Cardiac fibroblast (primary cell): ENCODE measurements at regions not wholly inside any gene's neighbourhood (a gene's known extent, or its start where the extent isn't known, plus 50 kb on each side); places are given as distances from the start of the nearest gene placed in this dataset.
A peak's percentile ranks its signal among the peaks of the same experiment; 100 is the strongest.

Source experiments
- DNase-seq, 2 donors: peaks; one replicate each; pipeline versions ENCODE4 v3.0.0 to v3.0.0-alpha.2; 2010; ENCODE audit warnings: low read depth in 2 of 2
- H3K4me3 ChIP-seq, 2 donors: replicated peaks in 1 of 2; 1 replicate in 1 of 2; 2 replicates in 1 of 2; pipeline ENCODE4 v1.5.1; 2011; ENCODE audit warnings: low read depth in 2 of 2, low read length in 2 of 2, mild to moderate bottlenecking in 2 of 2, moderate library complexity in 1 of 2
- TF ChIP-seq, protein P1 (sequence below): IDR thresholded peaks from one replicate; pipeline ENCODE4 v1.5.1; 2011; ENCODE audit warnings: low read depth, mild to moderate bottlenecking, low read length, inconsistent platforms

DNA sequence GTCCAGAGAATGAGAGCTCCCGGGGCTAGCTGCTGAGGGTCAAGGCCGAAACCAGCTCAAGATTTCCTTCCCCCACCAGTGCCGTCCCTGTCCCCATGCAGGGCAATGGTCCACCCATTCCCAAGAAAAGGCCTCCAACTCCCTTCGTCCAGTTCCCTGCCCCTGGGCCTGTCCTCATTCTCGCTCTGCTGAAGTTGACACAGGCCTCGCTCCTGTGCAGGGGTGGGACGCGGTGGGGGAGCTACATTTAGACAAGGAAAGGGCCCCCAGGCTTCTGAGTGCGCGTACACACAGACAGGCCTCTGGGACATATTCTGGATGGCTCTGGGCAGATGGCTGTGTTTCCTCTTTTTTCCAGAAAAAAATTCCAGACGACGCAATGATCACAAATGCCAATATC lies 188.3 kb downstream of the ETS2 start:
- TF ChIP-seq, protein P1, sequence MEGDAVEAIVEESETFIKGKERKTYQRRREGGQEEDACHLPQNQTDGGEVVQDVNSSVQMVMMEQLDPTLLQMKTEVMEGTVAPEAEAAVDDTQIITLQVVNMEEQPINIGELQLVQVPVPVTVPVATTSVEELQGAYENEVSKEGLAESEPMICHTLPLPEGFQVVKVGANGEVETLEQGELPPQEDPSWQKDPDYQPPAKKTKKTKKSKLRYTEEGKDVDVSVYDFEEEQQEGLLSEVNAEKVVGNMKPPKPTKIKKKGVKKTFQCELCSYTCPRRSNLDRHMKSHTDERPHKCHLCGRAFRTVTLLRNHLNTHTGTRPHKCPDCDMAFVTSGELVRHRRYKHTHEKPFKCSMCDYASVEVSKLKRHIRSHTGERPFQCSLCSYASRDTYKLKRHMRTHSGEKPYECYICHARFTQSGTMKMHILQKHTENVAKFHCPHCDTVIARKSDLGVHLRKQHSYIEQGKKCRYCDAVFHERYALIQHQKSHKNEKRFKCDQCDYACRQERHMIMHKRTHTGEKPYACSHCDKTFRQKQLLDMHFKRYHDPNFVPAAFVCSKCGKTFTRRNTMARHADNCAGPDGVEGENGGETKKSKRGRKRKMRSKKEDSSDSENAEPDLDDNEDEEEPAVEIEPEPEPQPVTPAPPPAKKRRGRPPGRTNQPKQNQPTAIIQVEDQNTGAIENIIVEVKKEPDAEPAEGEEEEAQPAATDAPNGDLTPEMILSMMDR, result no peak
- no peak overlapping the region for H3K4me3 ChIP-seq
- no peak for DNase-seq

DNA sequence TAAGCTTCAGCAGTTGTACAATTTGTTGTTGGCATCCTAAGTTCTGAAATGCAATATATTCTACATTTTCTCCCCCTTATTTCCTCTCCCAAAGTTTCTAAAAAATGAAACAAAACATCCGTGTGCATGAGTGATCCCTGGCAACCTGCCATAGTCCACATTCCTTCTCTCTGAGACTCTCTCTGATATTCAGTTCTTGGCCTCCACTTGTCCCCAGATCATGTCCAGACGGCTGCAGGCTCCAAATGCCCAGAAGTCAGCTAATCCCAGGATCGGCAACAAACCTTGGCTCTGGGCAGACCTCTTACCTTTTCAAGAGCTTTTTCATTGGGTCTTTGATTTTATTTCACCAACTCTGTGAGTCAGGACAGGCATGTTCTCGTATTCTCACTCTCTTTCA lies 187.8 kb downstream of the ETS2 start:
- peak; percentile 96 to 97 for DNase-seq
- no peak overlapping the region for H3K4me3 ChIP-seq
- TF ChIP-seq, protein P1, result no peak

DNA sequence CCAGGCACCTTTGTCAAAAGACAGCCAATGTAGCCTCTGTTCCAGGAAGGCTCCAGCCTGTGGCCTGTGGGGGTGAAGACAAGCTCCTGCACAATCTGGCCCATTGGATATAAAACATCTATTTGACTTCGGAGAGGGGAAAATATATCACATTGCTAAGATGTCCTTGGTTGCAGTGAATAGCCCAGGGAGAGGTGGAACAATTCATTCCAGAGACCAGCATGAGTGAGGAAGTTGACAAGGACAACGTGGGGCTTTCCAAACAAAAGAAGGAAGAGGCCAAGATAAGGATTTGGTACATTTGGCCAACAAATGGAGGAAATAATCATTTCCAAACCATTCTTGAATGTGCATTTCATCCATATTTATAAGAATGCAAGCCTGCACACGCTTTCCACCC lies 187.0 kb downstream of the ETS2 start:
- TF ChIP-seq, protein P1, result no peak
- no peak overlapping the region for H3K4me3 ChIP-seq
- peak; percentile 77 to 81 for DNase-seq

DNA sequence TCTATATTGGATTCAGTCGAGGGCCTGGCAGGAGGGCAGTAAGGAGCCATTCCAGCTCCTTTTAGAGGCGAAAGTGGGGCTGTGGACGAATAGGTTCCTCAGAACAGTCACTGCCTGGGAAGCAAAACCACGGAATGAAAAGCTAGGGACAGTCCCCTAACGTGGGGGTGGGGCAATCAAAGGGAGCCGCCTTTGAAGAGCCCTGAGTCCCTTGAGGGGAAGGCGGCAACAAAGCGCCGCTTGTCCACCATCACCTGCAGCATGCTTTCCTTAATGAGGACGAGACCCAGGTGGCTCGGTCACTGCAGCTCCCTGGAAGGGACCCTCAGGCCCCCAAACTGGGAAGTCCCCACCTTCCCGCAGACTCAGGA lies 184.7 kb downstream of the ETS2 start:
- no peak overlapping the region for H3K4me3 ChIP-seq
- DNase-seq, result no peak
- TF ChIP-seq, protein P1, result no peak

DNA sequence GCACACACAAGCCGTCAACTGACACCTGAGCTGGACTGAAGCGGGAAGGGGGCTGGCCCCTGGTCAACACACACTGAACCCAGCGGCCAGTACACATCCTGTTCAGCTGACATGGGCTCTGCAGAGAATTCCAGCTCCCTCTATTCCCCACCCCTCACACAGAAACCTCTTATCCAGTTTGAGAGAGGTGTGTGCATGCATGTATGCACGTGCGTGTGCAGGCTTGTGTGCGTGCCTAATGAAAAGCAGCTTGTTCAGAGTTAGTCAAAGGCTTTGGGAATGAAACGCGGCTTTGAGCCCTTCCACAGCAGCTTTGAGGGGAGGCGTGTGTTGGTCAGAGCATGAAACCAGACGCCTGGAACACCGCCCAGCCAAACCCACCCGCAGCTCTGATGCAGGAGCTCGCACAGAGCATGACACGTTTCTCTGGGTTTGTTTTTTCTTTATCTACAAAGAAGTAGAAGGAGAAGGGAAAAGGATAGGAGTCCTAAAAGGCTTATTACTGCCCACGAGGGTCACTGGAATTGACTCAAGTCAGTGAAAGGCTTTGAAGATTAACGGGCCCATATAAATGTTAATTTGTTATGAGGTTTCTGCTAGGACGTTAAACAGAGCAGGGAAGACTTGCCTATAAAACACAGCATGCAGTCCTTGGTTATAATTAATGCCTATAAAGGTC lies 184.2 kb downstream of the ETS2 start:
- DNase-seq, result peak; percentile 79 to 93
- H3K4me3 ChIP-seq, result no peak overlapping the region
- TF ChIP-seq, protein P1, result no peak

DNA sequence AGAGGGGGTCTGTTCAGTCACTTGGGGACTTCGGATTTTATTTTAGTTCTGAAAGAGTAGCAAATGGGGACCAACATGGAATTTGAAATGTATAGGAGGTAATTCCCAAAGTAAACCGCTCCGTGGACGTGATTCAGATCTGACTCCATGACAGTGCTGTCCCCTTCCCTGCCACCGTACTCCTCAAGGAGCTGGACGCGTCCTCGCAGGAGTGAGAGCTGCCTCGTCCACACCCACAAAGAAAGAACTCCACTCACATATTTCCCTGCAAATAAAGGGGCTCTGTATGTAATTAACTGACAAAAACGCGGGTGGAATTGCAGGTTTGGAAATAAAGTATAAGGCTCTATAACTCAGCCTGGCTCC lies 183.6 kb downstream of the ETS2 start:
- TF ChIP-seq, protein P1, result no peak
- H3K4me3 ChIP-seq, result no peak overlapping the region

More for the DNA sequence above, 183.6 kb downstream of the ETS2 start:
- no peak for DNase-seq
